OCI-LY1 (cell line): ENCODE measurements at regions not wholly inside any gene's neighbourhood (a gene's known extent, or its start where the extent isn't known, plus 50 kb on each side); places are given as distances from the start of the nearest gene placed in this dataset.

Source experiments
- CTCF ChIP-seq: fragments of 200-600 bp; sonication (generic), shearing (Covaris generic); IDR thresholded peaks from 2 replicates; pipeline ENCODE4 v1.5.1; 2017; ENCODE audit warnings: mild to moderate bottlenecking, antibody characterized with exemption, low read length, moderate library complexity, mixed read lengths
- EZH2 ChIP-seq: fragments of 200-600 bp; sonication (generic), shearing (Covaris generic); IDR thresholded peaks from 2 replicates; pipeline ENCODE4 v1.8.0; 2017; ENCODE audit warnings: borderline replicate concordance, mixed run types, mild to moderate bottlenecking, antibody characterized with exemption, low read length, moderate library complexity, mixed read lengths

- TF ChIP-seq CTCF (no peak), EZH2 (no peak)
Observed at GRCh38 chr18:70688286-70688685, 399.4 kb downstream of the SOCS6 start.
